ENCODE measurements at regions not wholly inside any gene's neighbourhood (a gene's known extent, or its start where the extent isn't known, plus 50 kb on each side); places are given as distances from the start of the nearest gene placed in this dataset.

GRCh38 chr6:14889188-14889587 is 356.7 kb upstream of the JARID2 start:
- TF ChIP-seq CTCF (IDR thresholded peaks at IDR 0.05) (no peak), POLR2AphosphoS5 (IDR thresholded peaks at IDR 0.05; ENCODE audit: low read depth, low read length) (no peak), REST (IDR thresholded peaks at IDR 0.05; ENCODE audit: insufficient read depth in 1 of 2, low read depth in 2 of 2, low read length in 1 of 2) (no peak)
